OCI-LY1 (cell line): ENCODE measurements at regions not wholly inside any gene's neighbourhood (a gene's known extent, or its start where the extent isn't known, plus 50 kb on each side); places are given as distances from the start of the nearest gene placed in this dataset.

Experiments
- H2AFZ ChIP-seq: fragments of 200-600 bp; sonication (generic), shearing (Covaris generic); 2 replicates; pipeline ENCODE4 v1.6.0; 2014; ENCODE audit warnings: antibody characterized with exemption, mild to moderate bottlenecking, low read length
- H3F3A ChIP-seq: fragments of 200-600 bp; sonication (generic), shearing (Covaris generic); 2 replicates; pipeline ENCODE4 v1.6.0; 2014; ENCODE audit warnings: mild to moderate bottlenecking, antibody characterized with exemption, low read length, moderate library complexity; ENCODE audit not compliant: insufficient read depth
- H3K27ac ChIP-seq: fragments of 200-600 bp; sonication (generic); 2 replicates; pipeline ENCODE4 v1.5.1; 2014; ENCODE audit warnings: low read length, mixed run types, mild to moderate bottlenecking, low read depth; ENCODE audit not compliant: poor library complexity, severe bottlenecking
- H3K27me3 ChIP-seq: fragments of 200-600 bp; sonication (generic); 2 replicates; pipeline ENCODE4 v1.6.0; 2014; ENCODE audit warnings: antibody characterized with exemption, mild to moderate bottlenecking, low read length, moderate library complexity; ENCODE audit not compliant: insufficient read depth
- H3K36me3 ChIP-seq: fragments of 200-600 bp; sonication (generic); 2 replicates; pipeline ENCODE4 v1.6.1; 2014; ENCODE audit warnings: mild to moderate bottlenecking, antibody characterized with exemption, low read length, moderate library complexity, mixed read lengths; ENCODE audit not compliant: insufficient read depth
- H3K4me1 ChIP-seq: fragments of 200-600 bp; sonication (generic); 2 replicates; pipeline ENCODE4 v1.5.1; 2014; ENCODE audit warnings: mild to moderate bottlenecking, low read length, moderate library complexity; ENCODE audit not compliant: insufficient read depth, severe bottlenecking
- H3K4me2 ChIP-seq: fragments of 200-600 bp; sonication (generic), shearing (Covaris generic); 2 replicates; pipeline ENCODE4 v1.6.1; 2014; ENCODE audit warnings: low read length
- H3K4me3 ChIP-seq: fragments of 200-600 bp; sonication (generic); 2 replicates; pipeline ENCODE4 v1.5.1; 2014; ENCODE audit warnings: low read length, low read depth, mild to moderate bottlenecking, mixed read lengths; ENCODE audit not compliant: poor library complexity, severe bottlenecking
- H3K79me2 ChIP-seq: fragments of 200-600 bp; shearing (Covaris generic); 2 replicates; pipeline ENCODE4 v1.6.1; 2016; ENCODE audit warnings: mixed run types, low read length, mixed read lengths; ENCODE audit not compliant: insufficient read depth
- H3K9ac ChIP-seq: fragments of 200-600 bp; sonication (generic), shearing (Covaris generic); 2 replicates; pipeline ENCODE4 v1.6.1; 2014; ENCODE audit warnings: mild to moderate bottlenecking, low read length, mixed read lengths
- H3K9me2 ChIP-seq: fragments of 200-600 bp; sonication (generic), shearing (Covaris generic); 2 replicates; pipeline ENCODE4 v1.6.1; 2014; ENCODE audit warnings: low read depth, mild to moderate bottlenecking, low read length, mixed read lengths
- H3K9me3 ChIP-seq: fragments of 200-600 bp; shearing (Covaris generic); 2 replicates; pipeline ENCODE4 v1.6.1; 2014; ENCODE audit warnings: low read length, mixed read lengths
- H4K20me1 ChIP-seq: fragments of 200-600 bp; sonication (generic), shearing (Covaris generic); 2 replicates; pipeline ENCODE4 v1.6.0; 2016; ENCODE audit warnings: mild to moderate bottlenecking, low read length; ENCODE audit not compliant: insufficient read depth
- EZH2 ChIP-seq: fragments of 200-600 bp; sonication (generic), shearing (Covaris generic); IDR thresholded peaks from 2 replicates; pipeline ENCODE4 v1.8.0; 2017; ENCODE audit warnings: borderline replicate concordance, mixed run types, mild to moderate bottlenecking, antibody characterized with exemption, low read length, moderate library complexity, mixed read lengths
- TF ChIP-seq, protein P1 (sequence below): fragments of 200-600 bp; sonication (generic), shearing (Covaris generic); IDR thresholded peaks from 2 replicates; pipeline ENCODE4 v1.5.1; 2017; ENCODE audit warnings: mild to moderate bottlenecking, antibody characterized with exemption, low read length, moderate library complexity, mixed read lengths

DNA sequence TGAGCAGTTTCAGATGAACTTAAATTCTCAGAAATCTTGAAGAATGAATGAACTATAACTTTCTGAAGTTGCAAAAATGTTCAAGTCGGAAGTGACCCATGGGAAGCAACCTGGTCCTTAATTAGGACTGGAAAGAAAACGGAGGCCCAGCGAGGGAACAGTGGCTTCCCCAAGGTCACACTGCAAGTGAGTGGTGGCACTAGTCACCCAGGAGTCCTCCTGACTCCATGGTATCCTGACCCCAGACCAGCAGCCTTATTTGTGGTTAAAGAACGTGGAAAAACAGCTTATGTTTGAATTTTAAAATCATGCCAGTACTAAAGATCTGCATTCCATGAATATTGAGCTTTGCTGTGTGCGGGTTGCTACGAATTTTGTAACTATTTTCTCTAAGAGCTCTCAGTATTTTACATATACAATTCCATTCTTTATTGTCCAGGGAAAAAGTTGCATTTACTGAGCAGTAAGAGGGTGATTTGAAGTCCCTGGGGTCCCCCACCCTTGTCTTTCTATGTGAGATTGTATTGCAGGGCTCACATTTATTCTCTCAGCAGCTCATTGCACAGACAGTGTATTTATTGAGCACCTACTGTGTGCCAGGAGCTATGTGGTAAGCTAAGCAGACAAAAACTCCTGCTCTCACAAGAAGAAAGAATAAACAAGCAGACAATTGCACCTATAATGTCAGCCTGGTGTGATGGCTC, 61.6 kb upstream of the ATP5PO start:
- TF ChIP-seq, protein P1, sequence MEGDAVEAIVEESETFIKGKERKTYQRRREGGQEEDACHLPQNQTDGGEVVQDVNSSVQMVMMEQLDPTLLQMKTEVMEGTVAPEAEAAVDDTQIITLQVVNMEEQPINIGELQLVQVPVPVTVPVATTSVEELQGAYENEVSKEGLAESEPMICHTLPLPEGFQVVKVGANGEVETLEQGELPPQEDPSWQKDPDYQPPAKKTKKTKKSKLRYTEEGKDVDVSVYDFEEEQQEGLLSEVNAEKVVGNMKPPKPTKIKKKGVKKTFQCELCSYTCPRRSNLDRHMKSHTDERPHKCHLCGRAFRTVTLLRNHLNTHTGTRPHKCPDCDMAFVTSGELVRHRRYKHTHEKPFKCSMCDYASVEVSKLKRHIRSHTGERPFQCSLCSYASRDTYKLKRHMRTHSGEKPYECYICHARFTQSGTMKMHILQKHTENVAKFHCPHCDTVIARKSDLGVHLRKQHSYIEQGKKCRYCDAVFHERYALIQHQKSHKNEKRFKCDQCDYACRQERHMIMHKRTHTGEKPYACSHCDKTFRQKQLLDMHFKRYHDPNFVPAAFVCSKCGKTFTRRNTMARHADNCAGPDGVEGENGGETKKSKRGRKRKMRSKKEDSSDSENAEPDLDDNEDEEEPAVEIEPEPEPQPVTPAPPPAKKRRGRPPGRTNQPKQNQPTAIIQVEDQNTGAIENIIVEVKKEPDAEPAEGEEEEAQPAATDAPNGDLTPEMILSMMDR = no peak
- TF ChIP-seq EZH2 = no peak
- Histone ChIP-seq H2AFZ (peak overlapping the region; percentile 47; the same call in 1 of the 2 replicates), H3K79me2 (no peaks in the 10 kb centered on the region), H3K9me3 (no peaks in the 10 kb centered on the region), H3K27ac (peak overlapping the region; percentile 97), H3K4me2 (peak overlapping the region; percentile 60), H3K36me3 (no peaks in the 10 kb centered on the region), H3K27me3 (no peaks in the 10 kb centered on the region), H3K9ac (peak overlapping the region; percentile 59), H3K4me1 (peaks cover 48% of the 10 kb centered on the region), H3K4me3 (peak overlapping the region; percentile 48), H3F3A (no peaks in the 10 kb centered on the region), H4K20me1 (no peaks in the 10 kb centered on the region), H3K9me2 (no peaks in the 10 kb centered on the region)

DNA sequence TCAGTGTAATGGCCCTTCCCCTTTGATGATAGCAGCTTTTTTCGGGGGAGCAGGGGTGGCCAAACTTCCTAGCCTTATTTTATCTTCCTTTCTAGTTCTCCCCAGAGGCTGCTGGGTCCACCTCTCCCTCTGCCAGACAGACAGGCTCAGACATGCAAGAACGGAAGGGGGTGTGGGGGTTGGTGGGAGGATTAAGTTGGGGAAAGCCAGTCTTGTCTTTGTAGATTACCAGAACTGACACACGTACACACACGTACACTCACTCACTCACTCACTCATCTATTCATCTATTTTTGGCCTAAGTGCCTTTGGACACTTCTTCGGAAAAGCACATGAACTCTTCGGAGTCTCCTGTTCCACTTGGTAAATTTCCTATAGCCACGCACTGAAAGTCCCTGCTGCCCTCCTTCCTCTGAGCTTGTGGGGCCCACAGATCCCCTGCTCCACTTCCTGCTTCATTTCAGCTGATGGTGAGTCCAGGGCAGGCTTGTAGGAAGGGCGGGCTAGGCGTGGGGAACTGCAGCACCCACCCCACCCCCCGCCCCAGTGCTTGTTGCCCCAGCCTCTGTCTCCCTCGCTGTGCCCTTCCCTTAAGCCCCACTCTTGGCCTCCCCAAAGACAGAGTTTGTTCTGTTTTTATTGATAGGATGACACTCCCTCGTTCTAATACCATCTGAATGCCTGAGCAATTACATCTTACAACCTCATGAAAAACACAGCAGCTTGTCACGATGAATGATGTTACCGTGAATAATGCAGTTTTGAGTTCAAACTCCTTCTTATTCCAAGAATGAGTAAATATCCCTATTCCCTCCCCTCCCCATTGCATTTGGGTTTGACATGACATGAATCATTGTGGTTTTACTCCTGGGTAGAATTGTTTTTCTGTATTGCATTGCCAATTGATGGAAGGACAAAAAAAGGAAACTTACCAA, 60.7 kb upstream of the ATP5PO start:
- Histone ChIP-seq H3K27me3 (no peaks in the 10 kb centered on the region), H3K9me2 (no peaks in the 10 kb centered on the region), H3K4me1 (peaks cover 54% of the 10 kb centered on the region), H4K20me1 (no peaks in the 10 kb centered on the region), H3K4me2 (peak overlapping the region; percentile 60), H3K9me3 (no peaks in the 10 kb centered on the region), H3K27ac (peak overlapping the region; percentile 97), H3K4me3 (peak overlapping the region; percentile 48), H2AFZ (peak overlapping the region; percentile 47), H3K9ac (peak overlapping the region; percentile 59), H3K36me3 (no peaks in the 10 kb centered on the region), H3F3A (no peaks in the 10 kb centered on the region), H3K79me2 (no peaks in the 10 kb centered on the region)
- TF ChIP-seq, protein P1 = no peak
- no peak for TF ChIP-seq EZH2

DNA sequence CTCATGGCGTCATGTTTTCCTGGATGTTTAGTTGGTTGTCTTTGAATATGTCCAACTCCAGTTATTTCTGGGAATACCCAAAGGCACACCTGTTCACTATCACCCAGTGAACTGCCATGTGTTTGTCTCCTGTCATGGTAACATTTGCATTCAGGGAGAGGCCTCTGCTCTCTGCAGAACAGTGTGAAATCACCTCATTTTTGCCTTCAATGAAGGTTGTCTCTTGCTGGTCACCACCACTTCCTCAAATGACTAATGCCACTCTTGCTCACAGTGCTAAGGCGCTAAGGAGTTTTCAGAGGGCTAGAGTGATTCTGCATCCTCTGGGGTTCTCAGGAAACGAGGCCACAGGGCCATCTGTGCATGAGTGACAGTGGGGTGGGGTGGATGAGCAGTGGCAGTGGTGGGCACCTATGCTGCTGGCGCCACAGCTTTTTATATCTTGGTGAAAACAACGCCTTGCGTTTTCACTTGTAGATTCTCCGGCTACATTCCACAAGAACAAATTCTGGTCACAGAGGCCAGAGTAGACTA, 60.0 kb upstream of the ATP5PO start:
- peak overlapping the region; percentile 97 for H3K27ac ChIP-seq
- H3K27me3 ChIP-seq = no peaks in the 10 kb centered on the region
- H3K9ac ChIP-seq = peak overlapping the region; percentile 59; the same call in 1 of the 2 replicates
- H3F3A ChIP-seq = no peaks in the 10 kb centered on the region
- peak overlapping the region; percentile 60 for H3K4me2 ChIP-seq
- H2AFZ ChIP-seq = peak overlapping the region; percentile 31
- no peaks in the 10 kb centered on the region for H4K20me1 ChIP-seq
- peak overlapping the region; percentile 48 for H3K4me3 ChIP-seq
- H3K4me1 ChIP-seq = peaks cover 58% of the 10 kb centered on the region
- H3K9me3 ChIP-seq = no peaks in the 10 kb centered on the region
- no peaks in the 10 kb centered on the region for H3K79me2 ChIP-seq
- no peak for TF ChIP-seq EZH2
- TF ChIP-seq, protein P1 = no peak
- no peaks in the 10 kb centered on the region for H3K9me2 ChIP-seq
- H3K36me3 ChIP-seq = no peaks in the 10 kb centered on the region
